ENCODE measurements at regions not wholly inside any gene's neighbourhood (a gene's known extent, or its start where the extent isn't known, plus 50 kb on each side); places are given as distances from the start of the nearest gene placed in this dataset.

- DNase-seq: no peak
Observed at GRCh38 chr5:74282490-74282889, 358.0 kb downstream of the ENC1 start.

- DNase-seq: peak; percentile 70
Observed at GRCh38 chr5:74281166-74281565, 359.4 kb downstream of the ENC1 start.

GRCh38 chr5:74280306-74280705, 360.2 kb downstream of the ENC1 start:
- no peak for DNase-seq

GRCh38 chr5:74279244-74279643, 361.3 kb downstream of the ENC1 start:
- DNase-seq: no peak

- DNase-seq: no peak
Observed at GRCh38 chr5:74277418-74277817, 363.1 kb downstream of the ENC1 start.

- DNase-seq: no peak
Observed at GRCh38 chr5:74275171-74275992, 365.1 kb downstream of the ENC1 start.

- DNase-seq: no peak
Observed at GRCh38 chr5:74274326-74274725, 366.2 kb downstream of the ENC1 start.

GRCh38 chr5:74272831-74273451, 367.6 kb downstream of the ENC1 start:
- no peak for DNase-seq

GRCh38 chr5:74272024-74272775, 368.3 kb downstream of the ENC1 start:
- DNase-seq: no peak

- DNase-seq: no peak
Observed at GRCh38 chr5:74268297-74268696, 372.2 kb downstream of the ENC1 start.

- DNase-seq: no peak
Observed at GRCh38 chr5:74266836-74267235, 373.7 kb downstream of the ENC1 start.

- DNase-seq: no peak
Observed at GRCh38 chr5:74266132-74266531, 374.4 kb downstream of the ENC1 start.

GRCh38 chr5:74262544-74263207, 377.9 kb downstream of the ENC1 start:
- DNase-seq: no peak

GRCh38 chr5:74261866-74262265, 378.7 kb downstream of the ENC1 start:
- no peak for DNase-seq

GRCh38 chr5:74261421-74261820, 379.1 kb downstream of the ENC1 start:
- no peak for DNase-seq

- DNase-seq: no peak
Observed at GRCh38 chr5:74259572-74259971, 381.0 kb downstream of the ENC1 start.

GRCh38 chr5:74258314-74258665, 382.2 kb downstream of the ENC1 start:
- DNase-seq: no peak

GRCh38 chr5:74257645-74258313, 382.7 kb downstream of the ENC1 start:
- DNase-seq: no peak

- no peak for DNase-seq
Observed at GRCh38 chr5:74257060-74257527, 383.4 kb downstream of the ENC1 start.

GRCh38 chr5:74255692-74256392, 384.7 kb downstream of the ENC1 start:
- no peak for DNase-seq

GRCh38 chr5:74254257-74254656, 386.3 kb downstream of the ENC1 start:
- DNase-seq: no peak

- no peak for DNase-seq
Observed at GRCh38 chr5:74252044-74252443, 388.5 kb downstream of the ENC1 start.
